Keratinocyte (primary cell): ENCODE measurements at regions not wholly inside any gene's neighbourhood (a gene's known extent, or its start where the extent isn't known, plus 50 kb on each side); places are given as distances from the start of the nearest gene placed in this dataset.

ENCODE experiments used
- DNase-seq: peaks from one replicate; pipeline ENCODE4 v3.0.0-alpha.2; 2011; ENCODE audit warnings: low read depth, missing footprints, low spot score
- FAIRE-seq: peaks from 2 replicates; lab custom pipeline; 2011; peaks lifted over from hg19 to GRCh38; lab: Jason Lieb, UNC
- H2AFZ ChIP-seq: 2 replicates; pipeline ENCODE4 v1.6.0; 2012; ENCODE audit warnings: low read length, control low read depth, inconsistent platforms; ENCODE audit not compliant: control insufficient read depth
- H3K27ac ChIP-seq: 2 replicates; pipeline ENCODE4 v1.5.1; 2011; ENCODE audit warnings: low read length; ENCODE audit not compliant: control insufficient read depth, insufficient read depth
- H3K27me3 ChIP-seq: 3 replicates; pipeline ENCODE4 v1.6.0; 2011; ENCODE audit warnings: low read length; ENCODE audit not compliant: control insufficient read depth, insufficient read depth; ENCODE audit errors: extremely low read depth
- H3K36me3 ChIP-seq, 2 experiments: 2 replicates in 1 of 2; 3 replicates in 1 of 2; pipeline ENCODE4 v1.5.1; 2011; ENCODE audit warnings: low read length in 2 of 2, mild to moderate bottlenecking in 1 of 2; ENCODE audit not compliant: control insufficient read depth in 2 of 2, insufficient read depth in 2 of 2; ENCODE audit errors: extremely low read depth in 1 of 2
- H3K4me1 ChIP-seq: 3 replicates; pipeline ENCODE4 v1.5.1; 2011; ENCODE audit warnings: low read length; ENCODE audit not compliant: control insufficient read depth, insufficient read depth; ENCODE audit errors: extremely low read depth
- H3K4me2 ChIP-seq: 3 replicates; pipeline ENCODE4 v1.6.0; 2011; ENCODE audit warnings: low read depth, low read length; ENCODE audit not compliant: control insufficient read depth, insufficient read depth; ENCODE audit errors: extremely low read depth
- H3K4me3 ChIP-seq, 3 experiments: fragments of 200-600 bp in 1 of 3; sonication (generic) in 1 of 3; 2 replicates in 2 of 3; 3 replicates in 1 of 3; pipeline ENCODE4 v1.5.1; 2011 to 2016; ENCODE audit warnings: low read length in 3 of 3, mild to moderate bottlenecking in 3 of 3, control low read depth in 2 of 3, inconsistent platforms in 1 of 3, low read depth in 1 of 3, mixed read lengths in 1 of 3, mixed run types in 1 of 3, moderate library complexity in 1 of 3; ENCODE audit not compliant: control insufficient read depth in 2 of 3, insufficient read depth in 2 of 3; ENCODE audit errors: extremely low read depth in 1 of 3
- H3K79me2 ChIP-seq: 2 replicates; pipeline ENCODE4 v1.6.0; 2012; ENCODE audit warnings: low read length; ENCODE audit not compliant: control insufficient read depth, insufficient read depth
- H3K9ac ChIP-seq: 3 replicates; pipeline ENCODE4 v1.6.0; 2011; ENCODE audit warnings: low read length; ENCODE audit not compliant: control insufficient read depth, insufficient read depth; ENCODE audit errors: extremely low read depth
- H3K9me1 ChIP-seq: 3 replicates; pipeline ENCODE4 v1.6.0; 2011; ENCODE audit warnings: low read length; ENCODE audit not compliant: control insufficient read depth, insufficient read depth; ENCODE audit errors: extremely low read depth
- H3K9me3 ChIP-seq: 2 replicates; pipeline ENCODE4 v1.5.1; 2012; ENCODE audit warnings: low read depth, low read length; ENCODE audit not compliant: control insufficient read depth
- H4K20me1 ChIP-seq: 3 replicates; pipeline ENCODE4 v1.6.0; 2011; ENCODE audit warnings: low read length; ENCODE audit not compliant: control insufficient read depth, insufficient read depth; ENCODE audit errors: extremely low read depth
- EZH2 ChIP-seq: IDR thresholded peaks from one replicate; pipeline ENCODE4 v1.6.1; 2012; ENCODE audit warnings: inconsistent platforms, mild to moderate bottlenecking, low read length, moderate library complexity
- dilution Hi-C: fragments of 300-500 bp; cut with MboI; formaldehyde crosslinking; loops from one replicate; pipeline ENCODE4 v1.7.0; 2020; ENCODE audit warnings: low sequenced_read_pairs; ENCODE audit not compliant: extremely low pct_ligation_motif_present
- TF ChIP-seq, protein P1 (sequence below), 3 experiments: IDR thresholded peaks in 1 of 3; conservative IDR thresholded peaks in 1 of 3; optimal IDR thresholded peaks in 1 of 3; 2 replicates in 2 of 3; 3 replicates in 1 of 3; pipeline versions ENCODE3 to v1.5.1; 2011; ENCODE audit warnings: low read length in 3 of 3, mild to moderate bottlenecking in 3 of 3, moderate library complexity in 2 of 3, control low read depth in 1 of 3, inconsistent platforms in 1 of 3; ENCODE audit not compliant: insufficient read depth in 2 of 3; ENCODE audit errors: extremely low read depth in 1 of 3

- Histone ChIP-seq H3K4me3 (no peak overlapping the region), H3K9ac (no peak overlapping the region), H4K20me1 (no peaks in the 10 kb centered on the region), H3K36me3 (no peaks in the 10 kb centered on the region), H3K27ac (no peak overlapping the region), H3K9me3 (no peaks in the 10 kb centered on the region), H3K27me3 (no peaks in the 10 kb centered on the region), H3K4me1 (no peaks in the 10 kb centered on the region), H3K9me1 (no peaks in the 10 kb centered on the region), H2AFZ (no peak overlapping the region), H3K79me2 (no peaks in the 10 kb centered on the region), H3K4me2 (no peak overlapping the region)
- FAIRE-seq = no peak
- TF ChIP-seq, protein P1, sequence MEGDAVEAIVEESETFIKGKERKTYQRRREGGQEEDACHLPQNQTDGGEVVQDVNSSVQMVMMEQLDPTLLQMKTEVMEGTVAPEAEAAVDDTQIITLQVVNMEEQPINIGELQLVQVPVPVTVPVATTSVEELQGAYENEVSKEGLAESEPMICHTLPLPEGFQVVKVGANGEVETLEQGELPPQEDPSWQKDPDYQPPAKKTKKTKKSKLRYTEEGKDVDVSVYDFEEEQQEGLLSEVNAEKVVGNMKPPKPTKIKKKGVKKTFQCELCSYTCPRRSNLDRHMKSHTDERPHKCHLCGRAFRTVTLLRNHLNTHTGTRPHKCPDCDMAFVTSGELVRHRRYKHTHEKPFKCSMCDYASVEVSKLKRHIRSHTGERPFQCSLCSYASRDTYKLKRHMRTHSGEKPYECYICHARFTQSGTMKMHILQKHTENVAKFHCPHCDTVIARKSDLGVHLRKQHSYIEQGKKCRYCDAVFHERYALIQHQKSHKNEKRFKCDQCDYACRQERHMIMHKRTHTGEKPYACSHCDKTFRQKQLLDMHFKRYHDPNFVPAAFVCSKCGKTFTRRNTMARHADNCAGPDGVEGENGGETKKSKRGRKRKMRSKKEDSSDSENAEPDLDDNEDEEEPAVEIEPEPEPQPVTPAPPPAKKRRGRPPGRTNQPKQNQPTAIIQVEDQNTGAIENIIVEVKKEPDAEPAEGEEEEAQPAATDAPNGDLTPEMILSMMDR (optimal IDR thresholded peaks at IDR 0.05 in 1 of 3, IDR thresholded peaks at IDR 0.05 in 1 of 3, conservative IDR thresholded peaks at IDR 0.05 in 1 of 3; ENCODE audit: extremely low read depth in 1 of 3, insufficient read depth in 2 of 3, low read length in 3 of 3) = no peak
- TF ChIP-seq EZH2 = no peak
- no peak for DNase-seq
- dilution Hi-C loops = no loop called here
These were observed 235.1 kb upstream of the HCCS start for GRCh38 chrX:10875995-10876394.

- Histone ChIP-seq H3K9me3 (no peaks in the 10 kb centered on the region), H3K4me2 (no peak overlapping the region), H3K4me1 (no peaks in the 10 kb centered on the region), H3K79me2 (no peaks in the 10 kb centered on the region), H3K9ac (no peak overlapping the region), H4K20me1 (no peaks in the 10 kb centered on the region), H3K4me3 (no peak overlapping the region), H3K9me1 (no peaks in the 10 kb centered on the region), H3K27me3 (no peaks in the 10 kb centered on the region), H2AFZ (no peak overlapping the region), H3K36me3 (no peaks in the 10 kb centered on the region), H3K27ac (no peak overlapping the region)
- dilution Hi-C loops = no loop called here
- TF ChIP-seq, protein P1 (optimal IDR thresholded peaks at IDR 0.05 in 1 of 3, IDR thresholded peaks at IDR 0.05 in 1 of 3, conservative IDR thresholded peaks at IDR 0.05 in 1 of 3; ENCODE audit: extremely low read depth in 1 of 3, insufficient read depth in 2 of 3, low read length in 3 of 3) = no peak
- TF ChIP-seq EZH2 = no peak
- FAIRE-seq = no peak
- no peak for DNase-seq
These were observed 228.6 kb upstream of the HCCS start for GRCh38 chrX:10882484-10882883.
